ENCODE measurements at regions not wholly inside any gene's neighbourhood (a gene's known extent, or its start where the extent isn't known, plus 50 kb on each side); places are given as distances from the start of the nearest gene placed in this dataset.
"Not testable (repeated sequence)": the region's sequence is repeated elsewhere in the genome, so short reads cannot be mapped to it uniquely, and the experiment has no call there.

DNA sequence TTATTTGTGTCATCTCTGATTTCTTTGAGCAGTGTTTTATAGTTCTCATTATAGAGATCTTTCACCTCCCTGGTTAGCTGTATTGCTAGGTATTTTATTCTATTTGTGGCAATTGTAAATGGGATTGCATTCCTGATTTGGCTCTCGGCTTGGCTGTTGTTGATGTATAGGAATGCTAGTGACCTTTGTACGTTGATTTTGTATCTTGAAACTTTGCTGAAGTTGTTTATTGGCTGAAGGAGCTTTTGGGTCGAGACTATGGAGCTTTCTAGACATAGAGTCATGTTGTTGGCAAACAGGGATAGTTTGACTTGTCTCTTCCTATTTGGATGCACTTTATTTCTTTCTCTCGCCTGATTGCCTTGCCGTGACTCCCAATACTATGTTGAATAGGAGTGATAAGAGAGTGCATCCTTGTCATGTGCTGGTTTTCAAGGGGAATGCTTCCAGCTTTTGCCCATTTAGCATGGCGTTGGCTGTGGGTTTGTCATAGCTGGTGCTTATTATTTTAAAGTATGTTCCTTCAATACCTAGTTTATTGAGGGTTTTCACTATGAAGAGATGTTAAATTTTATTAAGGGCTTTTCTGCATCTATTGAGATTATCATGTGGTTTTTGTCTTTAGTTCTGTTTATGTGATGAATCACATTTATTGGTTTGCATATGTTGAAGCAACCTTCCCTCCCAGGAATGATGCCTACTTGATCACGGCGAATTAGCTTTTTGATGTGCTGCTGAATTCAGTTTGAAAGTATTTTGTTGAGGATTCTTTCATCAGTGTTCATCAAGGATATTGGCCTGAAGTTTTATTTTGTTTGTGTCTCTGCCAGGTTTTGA is 72.7 kb upstream of the BOD1L1 start:
- no peak overlapping the region for H3K18ac ChIP-seq (ENCODE audit: insufficient read length, low read depth, low read length)
- H3K9me3 Mint-ChIP-seq = no peaks in the 10 kb centered on the region
- H4K20me1 ChIP-seq (ENCODE audit: control insufficient read depth, insufficient read depth, insufficient read length) = no peaks in the 10 kb centered on the region
- H4K5ac ChIP-seq (ENCODE audit: insufficient read length, low read depth, low read length) = no peak overlapping the region
- no peak overlapping the region for H3K4me3 Mint-ChIP-seq
- H3T11ph ChIP-seq (ENCODE audit: low read length) = no peak overlapping the region
- H3K4ac ChIP-seq (ENCODE audit: low read depth, low read length) = no peak overlapping the region
- no peaks in the 10 kb centered on the region for H3K27me3 Mint-ChIP-seq (ENCODE audit: low read depth)
- H3K14ac ChIP-seq (ENCODE audit: insufficient read depth, low read length) = no peak overlapping the region
- no peak overlapping the region for H2BK20ac ChIP-seq (ENCODE audit: low read depth, low read length, poor library complexity, severe bottlenecking)
- no peak overlapping the region for H3K9ac ChIP-seq (ENCODE audit: extremely low read depth, insufficient read length, low read length)
- H3K23me2 ChIP-seq (ENCODE audit: insufficient read length, low read depth, low read length, poor library complexity, severe bottlenecking) = no peaks in the 10 kb centered on the region
- H2AK5ac ChIP-seq (ENCODE audit: insufficient read length, low read length) = no peak overlapping the region
- no peak overlapping the region for H4K8ac ChIP-seq (replicated peaks; ENCODE audit: insufficient read length, low read depth, low read length)
- H3K56ac ChIP-seq (ENCODE audit: insufficient read length, low read depth, low read length) = no peak overlapping the region
- H2BK15ac ChIP-seq (ENCODE audit: low read depth, low read length) = no peak overlapping the region
- H2BK12ac ChIP-seq (ENCODE audit: insufficient read length, low read depth, low read length) = no peak overlapping the region
- H3K36me3 Mint-ChIP-seq (ENCODE audit: insufficient read depth in 1 of 3, low read depth in 3 of 3) = no peaks in the 10 kb centered on the region
- no peak overlapping the region for H4K91ac ChIP-seq (ENCODE audit: insufficient read length, low read depth, low read length)
- H3K4me1 Mint-ChIP-seq = no peaks in the 10 kb centered on the region
- no peak overlapping the region for H3K23ac ChIP-seq (ENCODE audit: insufficient read length, low read depth, low read length)
- no peaks in the 10 kb centered on the region for H3K79me2 ChIP-seq (ENCODE audit: insufficient read depth, low read length)
- H3K9me3 ChIP-seq (ENCODE audit: control insufficient read depth, low read depth, low read length) = no peaks in the 10 kb centered on the region
- DNase-seq = no peak
- H3K27ac ChIP-seq (ENCODE audit: insufficient read length, low read depth, low read length) = no peak overlapping the region
- H3K79me1 ChIP-seq (ENCODE audit: insufficient read depth, low read depth, low read length, poor library complexity, severe bottlenecking) = no peaks in the 10 kb centered on the region
- no peak overlapping the region for H2BK5ac ChIP-seq (ENCODE audit: insufficient read length, low read length)
- WGBS (ENCODE audit: extremely low coverage, insufficient read length, low lambda C conversion rate) = no CpG with 5 or more reads among the region's 8 CpGs
- no peaks in the 10 kb centered on the region for H3K27me3 ChIP-seq (ENCODE audit: insufficient read depth, low read length)
- H2BK120ac ChIP-seq (ENCODE audit: low read depth, low read length, poor library complexity, severe bottlenecking) = no peak overlapping the region
- no peak overlapping the region for H3K27ac Mint-ChIP-seq
- no peaks in the 10 kb centered on the region for H3K4me1 ChIP-seq (ENCODE audit: insufficient read depth, low read length)
- TF ChIP-seq, protein P1, sequence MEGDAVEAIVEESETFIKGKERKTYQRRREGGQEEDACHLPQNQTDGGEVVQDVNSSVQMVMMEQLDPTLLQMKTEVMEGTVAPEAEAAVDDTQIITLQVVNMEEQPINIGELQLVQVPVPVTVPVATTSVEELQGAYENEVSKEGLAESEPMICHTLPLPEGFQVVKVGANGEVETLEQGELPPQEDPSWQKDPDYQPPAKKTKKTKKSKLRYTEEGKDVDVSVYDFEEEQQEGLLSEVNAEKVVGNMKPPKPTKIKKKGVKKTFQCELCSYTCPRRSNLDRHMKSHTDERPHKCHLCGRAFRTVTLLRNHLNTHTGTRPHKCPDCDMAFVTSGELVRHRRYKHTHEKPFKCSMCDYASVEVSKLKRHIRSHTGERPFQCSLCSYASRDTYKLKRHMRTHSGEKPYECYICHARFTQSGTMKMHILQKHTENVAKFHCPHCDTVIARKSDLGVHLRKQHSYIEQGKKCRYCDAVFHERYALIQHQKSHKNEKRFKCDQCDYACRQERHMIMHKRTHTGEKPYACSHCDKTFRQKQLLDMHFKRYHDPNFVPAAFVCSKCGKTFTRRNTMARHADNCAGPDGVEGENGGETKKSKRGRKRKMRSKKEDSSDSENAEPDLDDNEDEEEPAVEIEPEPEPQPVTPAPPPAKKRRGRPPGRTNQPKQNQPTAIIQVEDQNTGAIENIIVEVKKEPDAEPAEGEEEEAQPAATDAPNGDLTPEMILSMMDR (conservative IDR thresholded peaks at IDR 0.05) = no peak
- no peak overlapping the region for H2AFZ ChIP-seq (ENCODE audit: low read length)
- H3K4me2 ChIP-seq (ENCODE audit: insufficient read depth, insufficient read length, low read length) = no peak overlapping the region

DNA sequence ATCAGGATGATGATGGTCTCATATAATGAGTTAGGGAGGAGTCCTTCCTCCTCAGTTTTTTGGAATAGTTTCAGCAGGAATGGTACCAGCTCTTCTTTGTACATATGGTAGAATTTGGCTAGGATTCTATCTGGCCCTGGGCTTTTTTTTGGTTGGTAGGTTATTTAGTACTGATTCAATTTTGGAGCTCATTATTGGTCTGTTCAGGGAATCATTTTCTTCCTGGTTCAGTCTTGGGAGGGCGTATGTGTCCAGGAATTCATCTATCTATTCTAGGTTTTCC is 73.3 kb upstream of the BOD1L1 start:
- H2BK12ac ChIP-seq (ENCODE audit: insufficient read length, low read depth, low read length); H3K4me3 Mint-ChIP-seq: not testable (repeated sequence)
- WGBS (ENCODE audit: extremely low coverage, insufficient read length, low lambda C conversion rate) = no CpG with 5 or more reads among the region's 1 CpG

More for the DNA sequence above, 73.3 kb upstream of the BOD1L1 start:
- H3K79me1 ChIP-seq (ENCODE audit: insufficient read depth, low read depth, low read length, poor library complexity, severe bottlenecking); H2BK20ac ChIP-seq (ENCODE audit: low read depth, low read length, poor library complexity, severe bottlenecking); H2BK15ac ChIP-seq (ENCODE audit: low read depth, low read length); H3K4ac ChIP-seq (ENCODE audit: low read depth, low read length); H3K18ac ChIP-seq (ENCODE audit: insufficient read length, low read depth, low read length); DNase-seq; H3K27ac Mint-ChIP-seq; H3K27me3 ChIP-seq (ENCODE audit: insufficient read depth, low read length); H4K20me1 ChIP-seq (ENCODE audit: control insufficient read depth, insufficient read depth, insufficient read length); H2BK5ac ChIP-seq (ENCODE audit: insufficient read length, low read length); H3K4me1 Mint-ChIP-seq; H3K14ac ChIP-seq (ENCODE audit: insufficient read depth, low read length); H4K91ac ChIP-seq (ENCODE audit: insufficient read length, low read depth, low read length); H2AK5ac ChIP-seq (ENCODE audit: insufficient read length, low read length); H3T11ph ChIP-seq (ENCODE audit: low read length); H4K5ac ChIP-seq (ENCODE audit: insufficient read length, low read depth, low read length); H3K56ac ChIP-seq (ENCODE audit: insufficient read length, low read depth, low read length); H2AFZ ChIP-seq (ENCODE audit: low read length); H3K9ac ChIP-seq (ENCODE audit: extremely low read depth, insufficient read length, low read length); H3K23me2 ChIP-seq (ENCODE audit: insufficient read length, low read depth, low read length, poor library complexity, severe bottlenecking); H3K27me3 Mint-ChIP-seq (ENCODE audit: low read depth); H3K36me3 Mint-ChIP-seq (ENCODE audit: insufficient read depth in 1 of 3, low read depth in 3 of 3); H3K9me3 Mint-ChIP-seq; H3K4me2 ChIP-seq (ENCODE audit: insufficient read depth, insufficient read length, low read length); H3K79me2 ChIP-seq (ENCODE audit: insufficient read depth, low read length); H3K27ac ChIP-seq (ENCODE audit: insufficient read length, low read depth, low read length); H3K9me3 ChIP-seq (ENCODE audit: control insufficient read depth, low read depth, low read length); H2BK120ac ChIP-seq (ENCODE audit: low read depth, low read length, poor library complexity, severe bottlenecking); H3K4me1 ChIP-seq (ENCODE audit: insufficient read depth, low read length); H3K23ac ChIP-seq (ENCODE audit: insufficient read length, low read depth, low read length); H4K8ac ChIP-seq (replicated peaks; ENCODE audit: insufficient read length, low read depth, low read length): not testable (repeated sequence)

Measured in H9 (cell line).